ENCODE measurements at regions not wholly inside any gene's neighbourhood (a gene's known extent, or its start where the extent isn't known, plus 50 kb on each side); places are given as distances from the start of the nearest gene placed in this dataset.
"Not testable (repeated sequence)": the region's sequence is repeated elsewhere in the genome, so short reads cannot be mapped to it uniquely, and the experiment has no call there.

GRCh38 chr2:131674174-131674507 is 146.5 kb downstream of the CCDC74A start:
- Histone ChIP-seq H3K4me3 (ENCODE audit: low read depth, low read length, poor library complexity, severe bottlenecking) (peak overlapping the region; percentile 62), H3K4me1 (ENCODE audit: insufficient read depth, low read length, poor library complexity, severe bottlenecking) (peaks cover 32% of the 10 kb centered on the region), H3K9me2 (ENCODE audit: insufficient read depth, low read length) (no peaks in the 10 kb centered on the region), H3K4me2 (ENCODE audit: low read length) (peak overlapping the region; percentile 71), H3K79me2 (ENCODE audit: insufficient read depth, low read depth, low read length) (no peaks in the 10 kb centered on the region), H3K27ac (ENCODE audit: low read depth, low read length, poor library complexity, severe bottlenecking) (no peak overlapping the region), H4K20me1 (ENCODE audit: insufficient read depth, low read length) (no peaks in the 10 kb centered on the region), H2AFZ (ENCODE audit: low read length) (peak overlapping the region; percentile 8; the same call in 1 of the 2 replicates), H3K36me3 (ENCODE audit: insufficient read depth, low read length) (no peaks in the 10 kb centered on the region; the same call in 1 of the 2 replicates), H3K9me3 (ENCODE audit: low read length) (no peaks in the 10 kb centered on the region)
- CTCF ChIA-PET (ENCODE audit: unreplicated experiment): interaction anchor here (1.1 kb wide), 1 partner anchor 181 kb away, joined by 3 read pairs; no protein-coding TSS in a partner anchor
- intact Hi-C loops (cut with micrococcal nuclease; ENCODE audit: unreplicated experiment): loop anchor here (1.0 to 10.0 kb wide), 3 partner anchors 128 to 473 kb away; partner anchors contain the start of gene CCDC74A
- POLR2A ChIA-PET: no interaction called here
- no peak for DNase-seq (ENCODE audit: low spot score)
- BruUV-seq (replicated peaks): no TSS peak
- TF ChIP-seq CTCF (conservative IDR thresholded peaks at IDR 0.05; ENCODE audit: low read length) (peak; percentile 6; the same call in 1 of the 2 replicates), EZH2phosphoT487 (IDR thresholded peaks at IDR 0.05; ENCODE audit: borderline replicate concordance, low read depth, low read length) (no peak)

GRCh38 chr2:131681611-131682121 is 154.0 kb downstream of the CCDC74A start:
- DNase-seq (ENCODE audit: low spot score); H4K20me1 ChIP-seq (ENCODE audit: insufficient read depth, low read length); H3K9me3 ChIP-seq (ENCODE audit: low read length); H3K27ac ChIP-seq (ENCODE audit: low read depth, low read length, poor library complexity, severe bottlenecking); intact Hi-C loops (cut with micrococcal nuclease; ENCODE audit: unreplicated experiment); BruUV-seq (replicated peaks); H3K9me2 ChIP-seq (ENCODE audit: insufficient read depth, low read length): not testable (repeated sequence)
- peaks cover 15% of the 10 kb centered on the region; the same call in 1 of the 2 replicates for H3K36me3 ChIP-seq (ENCODE audit: insufficient read depth, low read length)
- CTCF ChIA-PET (ENCODE audit: unreplicated experiment): interaction anchor here (0.9 to 1.4 kb wide), 3 partner anchors 8 to 10 kb away, joined by 3 to 9 read pairs (median 6); no protein-coding TSS in a partner anchor
- peak overlapping the region; percentile 89 for H2AFZ ChIP-seq (ENCODE audit: low read length)
- POLR2A ChIA-PET: interaction anchor here (0.9 to 2.6 kb wide), 8 partner anchors 9 to 188 kb away, joined by 3 to 13 read pairs (median 4); no protein-coding TSS in a partner anchor
- H3K4me2 ChIP-seq (ENCODE audit: low read length): peak overlapping the region; percentile 68
- peak overlapping the region; percentile 95 for H3K4me3 ChIP-seq (ENCODE audit: low read depth, low read length, poor library complexity, severe bottlenecking)
- H3K4me1 ChIP-seq (ENCODE audit: insufficient read depth, low read length, poor library complexity, severe bottlenecking): peaks cover 29% of the 10 kb centered on the region
- H3K79me2 ChIP-seq (ENCODE audit: insufficient read depth, low read depth, low read length): peaks cover 19% of the 10 kb centered on the region

GRCh38 chr2:131682122-131682944 is 154.6 kb downstream of the CCDC74A start:
- intact Hi-C loops (cut with micrococcal nuclease; ENCODE audit: unreplicated experiment): no loop called here
- peak overlapping the region; percentile 95 for H3K4me3 ChIP-seq (ENCODE audit: low read depth, low read length, poor library complexity, severe bottlenecking)
- BruUV-seq (replicated peaks): no TSS peak

GRCh38 chr2:131682945-131683330 is 155.2 kb downstream of the CCDC74A start:
- peaks cover 29% of the 10 kb centered on the region for H3K4me1 ChIP-seq (ENCODE audit: insufficient read depth, low read length, poor library complexity, severe bottlenecking)
- H3K36me3 ChIP-seq (ENCODE audit: insufficient read depth, low read length): peaks cover 26% of the 10 kb centered on the region
- H3K9me2 ChIP-seq (ENCODE audit: insufficient read depth, low read length); BruUV-seq (replicated peaks); H3K9me3 ChIP-seq (ENCODE audit: low read length); H4K20me1 ChIP-seq (ENCODE audit: insufficient read depth, low read length); intact Hi-C loops (cut with micrococcal nuclease; ENCODE audit: unreplicated experiment): not testable (repeated sequence)
- POLR2A ChIA-PET: interaction anchor here (0.6 to 2.6 kb wide), 5 partner anchors 9 to 190 kb away, joined by 4 to 13 read pairs (median 7); no protein-coding TSS in a partner anchor
- peak overlapping the region; percentile 29 for H3K27ac ChIP-seq (ENCODE audit: low read depth, low read length, poor library complexity, severe bottlenecking)
- peak overlapping the region; percentile 68 for H3K4me2 ChIP-seq (ENCODE audit: low read length)
- H2AFZ ChIP-seq (ENCODE audit: low read length): peak overlapping the region; percentile 89; the same call in 1 of the 2 replicates
- H3K4me3 ChIP-seq (ENCODE audit: low read depth, low read length, poor library complexity, severe bottlenecking): peak overlapping the region; percentile 95
- DNase-seq (ENCODE audit: low spot score): peak; percentile 66
- peaks cover 19% of the 10 kb centered on the region for H3K79me2 ChIP-seq (ENCODE audit: insufficient read depth, low read depth, low read length)
- CTCF ChIA-PET (ENCODE audit: unreplicated experiment): interaction anchor here (1.4 kb wide), 1 partner anchor 11 kb away, joined by 9 read pairs; no protein-coding TSS in a partner anchor

More at GRCh38 chr2:131682122-131682944, 154.6 kb downstream of the CCDC74A start:
- Histone ChIP-seq H3K36me3 (ENCODE audit: insufficient read depth, low read length) (peaks cover 19% of the 10 kb centered on the region), H3K9me2 (ENCODE audit: insufficient read depth, low read length) (no peaks in the 10 kb centered on the region), H3K4me2 (ENCODE audit: low read length) (peak overlapping the region; percentile 68), H3K4me1 (ENCODE audit: insufficient read depth, low read length, poor library complexity, severe bottlenecking) (peaks cover 29% of the 10 kb centered on the region), H4K20me1 (ENCODE audit: insufficient read depth, low read length) (no peaks in the 10 kb centered on the region), H3K9me3 (ENCODE audit: low read length) (no peaks in the 10 kb centered on the region), H3K27ac (ENCODE audit: low read depth, low read length, poor library complexity, severe bottlenecking) (peak overlapping the region; percentile 29), H3K79me2 (ENCODE audit: insufficient read depth, low read depth, low read length) (peaks cover 19% of the 10 kb centered on the region), H2AFZ (ENCODE audit: low read length) (peak overlapping the region; percentile 89)
- DNase-seq (ENCODE audit: low spot score): peak; percentile 93
- POLR2A ChIA-PET: interaction anchor here (0.6 to 2.6 kb wide), 9 partner anchors 8 to 189 kb away, joined by 3 to 13 read pairs (median 4); no protein-coding TSS in a partner anchor
- no peak for TF ChIP-seq EZH2phosphoT487 (IDR thresholded peaks at IDR 0.05; ENCODE audit: borderline replicate concordance, low read depth, low read length)
- peak; percentile 60 for TF ChIP-seq CTCF (conservative IDR thresholded peaks at IDR 0.05; ENCODE audit: low read length)
- CTCF ChIA-PET (ENCODE audit: unreplicated experiment): interaction anchor here (0.9 to 1.4 kb wide), 3 partner anchors 9 to 10 kb away, joined by 3 to 9 read pairs (median 6); no protein-coding TSS in a partner anchor
